ENCODE measurements at regions not wholly inside any gene's neighbourhood (a gene's known extent, or its start where the extent isn't known, plus 50 kb on each side); places are given as distances from the start of the nearest gene placed in this dataset.
"Not testable (repeated sequence)": the region's sequence is repeated elsewhere in the genome, so short reads cannot be mapped to it uniquely, and the experiment has no call there.

- peak overlapping the region; percentile 86 for H3K4me3 ChIP-seq
- DNase-seq (ENCODE audit: low spot score); H3K36me3 ChIP-seq (ENCODE audit: insufficient read depth); H3F3A ChIP-seq (replicated peaks; ENCODE audit: low read depth); H3K9me2 ChIP-seq (ENCODE audit: insufficient read depth); H2AFZ ChIP-seq; H3K27me3 ChIP-seq (ENCODE audit: insufficient read depth); H4K20me1 ChIP-seq (replicated peaks; ENCODE audit: insufficient read depth): not testable (repeated sequence)
- H3K27ac ChIP-seq (ENCODE audit: low read depth): peak overlapping the region; percentile 98
- peak overlapping the region; percentile 100 for H3K27ac Mint-ChIP-seq
- H3K27me3 Mint-ChIP-seq (ENCODE audit: insufficient read depth, low read depth, poor library complexity): peaks cover 47% of the 10 kb centered on the region
- H3K4me1 Mint-ChIP-seq: peaks cover 39% of the 10 kb centered on the region
- H3K36me3 Mint-ChIP-seq (ENCODE audit: low read depth): peaks cover 71% of the 10 kb centered on the region
- H3K79me2 ChIP-seq (replicated peaks; ENCODE audit: insufficient read depth): peaks cover 82% of the 10 kb centered on the region
- peaks cover 21% of the 10 kb centered on the region for H3K4me1 ChIP-seq (ENCODE audit: insufficient read depth)
- ATAC-seq: peak; percentile 74
- H3K4me2 ChIP-seq: peak overlapping the region; percentile 78
- peak; percentile 67; the same call in 1 of the 2 replicates for TF ChIP-seq ZNF462 (CRISPR knock-in tag; IDR thresholded peaks at IDR 0.05)
- peak; percentile 32; the same call in 1 of the 2 replicates for TF ChIP-seq CREB1 (CRISPR knock-in tag; IDR thresholded peaks at IDR 0.05; ENCODE audit: low read depth)
- peak; percentile 97 for TF ChIP-seq NANOG (IDR thresholded peaks at IDR 0.05; ENCODE audit: borderline replicate concordance)
- 0 out of 2 replicates have a peak, but pooled peaks have one; percentile 25 for TF ChIP-seq POLR2AphosphoS5 (IDR thresholded peaks at IDR 0.05; ENCODE audit: low read depth)
- H3K4me3 Mint-ChIP-seq: peak overlapping the region; percentile 96
- H3K9me3 Mint-ChIP-seq: peaks cover 52% of the 10 kb centered on the region
Measured at GRCh38 chr9:74085384-74086037, 411.6 kb upstream of the RORB start.

- Histone ChIP-seq H3K4me3 (peak overlapping the region; percentile 43), H3K4me2 (peak overlapping the region; percentile 71), H3K79me2 (replicated peaks; ENCODE audit: insufficient read depth) (peaks cover 53% of the 10 kb centered on the region), H3K4me1 (ENCODE audit: insufficient read depth) (peaks cover 17% of the 10 kb centered on the region), H3K27ac (ENCODE audit: low read depth) (peak overlapping the region; percentile 95), H3K36me3 (ENCODE audit: insufficient read depth) (peaks cover 16% of the 10 kb centered on the region; the same call in 1 of the 2 replicates)
- not testable (repeated sequence) for H3F3A ChIP-seq (replicated peaks; ENCODE audit: low read depth); H4K20me1 ChIP-seq (replicated peaks; ENCODE audit: insufficient read depth); DNase-seq (ENCODE audit: low spot score); H3K27me3 ChIP-seq (ENCODE audit: insufficient read depth); H3K9me2 ChIP-seq (ENCODE audit: insufficient read depth); H2AFZ ChIP-seq
- H3K4me1 Mint-ChIP-seq: peaks cover 49% of the 10 kb centered on the region
- peaks cover 80% of the 10 kb centered on the region for H3K27me3 Mint-ChIP-seq (ENCODE audit: insufficient read depth, low read depth, poor library complexity)
- ATAC-seq: peak; percentile 5
- TF ChIP-seq NANOG (IDR thresholded peaks at IDR 0.05; ENCODE audit: borderline replicate concordance): peak; percentile 44; the same call in 1 of the 2 replicates
- H3K9me3 Mint-ChIP-seq: peaks cover 59% of the 10 kb centered on the region
- peak overlapping the region; percentile 96 for H3K4me3 Mint-ChIP-seq
- H3K27ac Mint-ChIP-seq: peak overlapping the region; percentile 100
- peaks cover 100% of the 10 kb centered on the region for H3K36me3 Mint-ChIP-seq (ENCODE audit: low read depth)
Measured at GRCh38 chr9:74090921-74091320, 406.2 kb upstream of the RORB start.
